ENCODE measurements at regions not wholly inside any gene's neighbourhood (a gene's known extent, or its start where the extent isn't known, plus 50 kb on each side); places are given as distances from the start of the nearest gene placed in this dataset.

GRCh38 chr6:120198033-120198432 is 848.5 kb upstream of the MAN1A1 start:
- DNase-seq = no peak

- DNase-seq = no peak
Observed at GRCh38 chr6:120186080-120186479, 836.5 kb upstream of the MAN1A1 start.

- no peak for DNase-seq
Observed at GRCh38 chr6:120173250-120173649, 823.7 kb upstream of the MAN1A1 start.

- no peak for DNase-seq
Observed at GRCh38 chr6:120164531-120164930, 815.0 kb upstream of the MAN1A1 start.

- no peak for DNase-seq
Observed at GRCh38 chr6:120157873-120158272, 808.3 kb upstream of the MAN1A1 start.

- DNase-seq = no peak
Observed at GRCh38 chr6:120147071-120147871, 797.7 kb upstream of the MAN1A1 start.

GRCh38 chr6:120141601-120142000 is 792.0 kb upstream of the MAN1A1 start:
- DNase-seq = no peak

GRCh38 chr6:120137492-120137891 is 787.9 kb upstream of the MAN1A1 start:
- no peak for DNase-seq

GRCh38 chr6:120129228-120129627 is 779.7 kb upstream of the MAN1A1 start:
- DNase-seq = no peak

GRCh38 chr6:120122401-120122800 is 772.8 kb upstream of the MAN1A1 start:
- no peak for DNase-seq

GRCh38 chr6:120116343-120116742 is 766.8 kb upstream of the MAN1A1 start:
- DNase-seq = no peak

GRCh38 chr6:120112980-120113379 is 763.4 kb upstream of the MAN1A1 start:
- no peak for DNase-seq

- no peak for DNase-seq
Observed at GRCh38 chr6:120111001-120111400, 761.4 kb upstream of the MAN1A1 start.

GRCh38 chr6:120108061-120108795 is 758.7 kb upstream of the MAN1A1 start:
- DNase-seq = no peak

- DNase-seq = no peak
Observed at GRCh38 chr6:120103618-120104017, 754.1 kb upstream of the MAN1A1 start.

- no peak for DNase-seq
Observed at GRCh38 chr6:120096696-120097260, 747.2 kb upstream of the MAN1A1 start.

GRCh38 chr6:120083186-120083585 is 733.6 kb upstream of the MAN1A1 start:
- DNase-seq = no peak

GRCh38 chr6:120077489-120077888 is 727.9 kb upstream of the MAN1A1 start:
- no peak for DNase-seq

- DNase-seq = no peak
Observed at GRCh38 chr6:120058410-120058809, 708.8 kb upstream of the MAN1A1 start.

- peak; percentile 14 for DNase-seq
Observed at GRCh38 chr6:120056085-120056484, 706.5 kb upstream of the MAN1A1 start.

- no peak for DNase-seq
Observed at GRCh38 chr6:120055071-120055470, 705.5 kb upstream of the MAN1A1 start.

GRCh38 chr6:120039664-120040063 is 690.1 kb upstream of the MAN1A1 start:
- no peak for DNase-seq

GRCh38 chr6:120031837-120032236 is 682.3 kb upstream of the MAN1A1 start:
- DNase-seq = no peak

GRCh38 chr6:120026791-120027190 is 677.2 kb upstream of the MAN1A1 start:
- no peak for DNase-seq
